ENCODE measurements at regions not wholly inside any gene's neighbourhood (a gene's known extent, or its start where the extent isn't known, plus 50 kb on each side); places are given as distances from the start of the nearest gene placed in this dataset.

GRCh38 chr10:29950391-29950790, 109.0 kb downstream of the JCAD start:
- no peak overlapping the region for H3K27ac ChIP-seq
- no peaks in the 10 kb centered on the region for H3K27me3 ChIP-seq
- TF ChIP-seq CTCF (IDR thresholded peaks at IDR 0.05), result no peak
- DNase-seq (no peak), ATAC-seq (no peak)
- H3K9me3 ChIP-seq, result no peaks in the 10 kb centered on the region
- H3K4me3 ChIP-seq, result no peak overlapping the region
- intact Hi-C loops (cut with DNase I), result no loop called here
- H3K4me1 ChIP-seq, result peaks cover 8 to 17% of the 10 kb centered on the region in 2 donors
- no peaks in the 10 kb centered on the region for H3K36me3 ChIP-seq

GRCh38 chr10:29949411-29950011, 109.9 kb downstream of the JCAD start:
- Histone ChIP-seq H3K36me3 (no peaks in the 10 kb centered on the region), H3K4me3 (no peak overlapping the region), H3K27me3 (no peaks in the 10 kb centered on the region), H3K4me1 (peaks cover 8 to 17% of the 10 kb centered on the region in 2 donors), H3K27ac (peak overlapping the region in 1 of 2 donors; percentile 20), H3K9me3 (no peaks in the 10 kb centered on the region)
- TF ChIP-seq CTCF (IDR thresholded peaks at IDR 0.05), result no peak
- ATAC-seq, result peak; percentile 42
- intact Hi-C loops (cut with DNase I), result no loop called here
- DNase-seq, result no peak

- no peak for ATAC-seq
- no peaks in the 10 kb centered on the region for H3K27me3 ChIP-seq
- no peak overlapping the region for H3K4me3 ChIP-seq
- H3K27ac ChIP-seq, result peak overlapping the region in 1 of 2 donors; percentile 20
- no peak for TF ChIP-seq CTCF (IDR thresholded peaks at IDR 0.05)
- H3K9me3 ChIP-seq, result no peaks in the 10 kb centered on the region
- DNase-seq, result no peak
- intact Hi-C loops (cut with DNase I), result no loop called here
- H3K4me1 ChIP-seq, result peaks cover 8 to 17% of the 10 kb centered on the region in 2 donors
- H3K36me3 ChIP-seq, result no peaks in the 10 kb centered on the region
These were observed 110.5 kb downstream of the JCAD start for GRCh38 chr10:29948881-29949355.

GRCh38 chr10:29947701-29948060, 111.7 kb downstream of the JCAD start:
- Histone ChIP-seq H3K9me3 (no peaks in the 10 kb centered on the region), H3K27ac (peak overlapping the region in 1 of 2 donors; percentile 19), H3K36me3 (no peaks in the 10 kb centered on the region), H3K4me3 (no peak overlapping the region), H3K4me1 (peaks cover 8 to 17% of the 10 kb centered on the region in 2 donors), H3K27me3 (no peaks in the 10 kb centered on the region)
- no peak for ATAC-seq
- DNase-seq, result no peak
- intact Hi-C loops (cut with DNase I), result no loop called here
- no peak for TF ChIP-seq CTCF (IDR thresholded peaks at IDR 0.05)

GRCh38 chr10:29946953-29947700, 112.3 kb downstream of the JCAD start:
- Histone ChIP-seq H3K4me1 (peaks cover 8 to 17% of the 10 kb centered on the region in 2 donors), H3K9me3 (no peaks in the 10 kb centered on the region), H3K27me3 (no peaks in the 10 kb centered on the region), H3K4me3 (no peak overlapping the region), H3K27ac (peak overlapping the region; percentile 26 to 53), H3K36me3 (no peaks in the 10 kb centered on the region)
- ATAC-seq (peak; percentile 63), DNase-seq (no peak)
- intact Hi-C loops (cut with DNase I), result no loop called here
- TF ChIP-seq CTCF (IDR thresholded peaks at IDR 0.05), result no peak
